ENCODE measurements at regions not wholly inside any gene's neighbourhood (a gene's known extent, or its start where the extent isn't known, plus 50 kb on each side); places are given as distances from the start of the nearest gene placed in this dataset.
"Not testable (repeated sequence)": the region's sequence is repeated elsewhere in the genome, so short reads cannot be mapped to it uniquely, and the experiment has no call there.

DNA sequence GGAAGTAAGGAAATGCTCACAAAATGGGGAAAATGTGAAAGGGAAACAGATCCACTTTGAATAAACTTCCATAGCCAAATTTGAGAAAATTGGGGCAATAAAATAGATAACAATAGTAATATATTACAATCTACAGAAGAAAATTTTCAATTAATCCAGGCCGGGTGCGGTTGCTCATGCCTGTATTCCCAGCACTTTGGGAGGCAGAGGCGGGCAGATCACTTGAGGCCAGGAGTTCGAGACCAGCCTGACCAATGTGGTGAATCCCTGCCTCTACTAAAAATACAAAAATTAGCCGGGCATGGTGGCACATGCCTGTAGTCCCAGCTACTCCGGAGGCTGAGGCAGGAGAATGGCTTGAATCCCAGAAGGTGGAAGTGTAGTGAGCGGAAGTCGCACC lies 1687.1 kb upstream of the TPTE start:
- TF ChIP-seq POLR2AphosphoS5 (IDR thresholded peaks at IDR 0.05; ENCODE audit: low read depth, low read length); TAF1 (IDR thresholded peaks at IDR 0.05; ENCODE audit: borderline replicate concordance, low read depth, low read length); ELF1 (IDR thresholded peaks at IDR 0.05); NRF1 (IDR thresholded peaks at IDR 0.05; ENCODE audit: low read depth, low read length); GABPA (IDR thresholded peaks at IDR 0.05; ENCODE audit: low read depth); EP300 (IDR thresholded peaks at IDR 0.05; ENCODE audit: borderline replicate concordance in 1 of 2, low read depth in 1 of 2, low read length in 1 of 2): not testable (repeated sequence)
- TF ChIP-seq, protein P1, sequence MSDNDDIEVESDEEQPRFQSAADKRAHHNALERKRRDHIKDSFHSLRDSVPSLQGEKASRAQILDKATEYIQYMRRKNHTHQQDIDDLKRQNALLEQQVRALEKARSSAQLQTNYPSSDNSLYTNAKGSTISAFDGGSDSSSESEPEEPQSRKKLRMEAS (IDR thresholded peaks at IDR 0.05; ENCODE audit: low read depth), result not testable (repeated sequence)

Measured in SK-N-SH (cell line).